ENCODE measurements at regions not wholly inside any gene's neighbourhood (a gene's known extent, or its start where the extent isn't known, plus 50 kb on each side); places are given as distances from the start of the nearest gene placed in this dataset.

DNA sequence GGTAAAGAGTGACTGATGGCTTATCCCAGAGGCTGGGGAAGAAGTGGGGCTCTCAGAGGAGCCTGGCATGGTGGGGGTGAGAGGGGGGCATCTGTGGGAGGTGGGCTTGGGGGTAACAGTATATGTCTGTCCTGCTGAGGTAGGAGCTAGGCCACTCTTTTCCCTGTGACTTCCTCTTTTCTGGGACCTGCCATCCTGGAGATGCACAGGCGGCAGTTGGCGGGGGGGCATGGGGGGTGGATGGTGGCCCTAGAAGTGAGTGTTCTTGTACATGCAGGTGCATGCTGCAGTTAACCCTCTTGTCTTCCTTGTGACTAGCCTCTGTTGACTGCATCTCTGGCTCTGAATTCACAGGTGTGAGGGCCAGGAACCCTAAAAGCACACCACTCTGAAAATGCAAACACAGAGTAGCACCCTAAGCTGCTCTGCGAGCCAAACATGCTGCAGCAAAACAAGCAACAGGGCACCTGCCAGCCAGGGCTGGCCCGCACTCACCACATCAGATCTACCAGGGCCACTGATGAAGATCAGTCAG is 123.8 kb upstream of the SHB start (continued):
- TF ChIP-seq KDM1A (IDR thresholded peaks at IDR 0.05; ENCODE audit: borderline replicate concordance, low read length) (no peak), EP300 (IDR thresholded peaks at IDR 0.05; ENCODE audit: borderline replicate concordance in 1 of 2, low read depth in 2 of 2, low read length in 2 of 2) (no peak), MAX (IDR thresholded peaks at IDR 0.05) (no peak)

Measured in H1 (cell line).